Uterus (tissue), 2 donors: ENCODE measurements at regions not wholly inside any gene's neighbourhood (a gene's known extent, or its start where the extent isn't known, plus 50 kb on each side); places are given as distances from the start of the nearest gene placed in this dataset.

ENCODE experiments used
- CTCF ChIP-seq, 4 experiments: fragments of 200-600 bp in 2 of 4; fragments of 450-650 bp in 2 of 4; sonication (generic) in 2 of 4; IDR thresholded peaks; one replicate each; pipeline ENCODE4 v1.5.1; 2016 to 2019; ENCODE audit warnings: antibody characterized with exemption in 4 of 4, mild to moderate bottlenecking in 2 of 4, moderate library complexity in 1 of 4
- POLR2A ChIP-seq, 2 donors: fragments of 450-650 bp; IDR thresholded peaks; one replicate each; pipeline ENCODE4 v1.6.1; 2016; ENCODE audit warnings: antibody characterized with exemption in 2 of 2, mild to moderate bottlenecking in 1 of 2, moderate library complexity in 1 of 2

GRCh38 chr5:2399096-2399495 is 352.4 kb downstream of the IRX2 start:
- TF ChIP-seq CTCF (IDR thresholded peaks at IDR 0.05) (no peak), POLR2A (IDR thresholded peaks at IDR 0.05) (no peak)
